HEK293 (cell line): ENCODE measurements at regions not wholly inside any gene's neighbourhood (a gene's known extent, or its start where the extent isn't known, plus 50 kb on each side); places are given as distances from the start of the nearest gene placed in this dataset.

ENCODE experiments used
- CTCF ChIA-PET: fragments of 350-600 bp; formaldehyde crosslinking; extraction: SDS; loops from one replicate; lab custom pipeline; 2021; ENCODE audit warnings: antibody characterized with exemption; lab: Yijun Ruan, JAX
- POLR2A ChIA-PET: fragments of 300-600 bp; formaldehyde crosslinking; extraction: SDS; loops from one replicate; lab custom pipeline; 2020; ENCODE audit warnings: antibody characterized with exemption, inconsistent platforms; lab: Yijun Ruan, JAX
- H3K27ac ChIP-seq: fragments of 200-500 bp; sonication (Bioruptor generic); 2 replicates; pipeline ENCODE4 v1.5.1; 2014; ENCODE audit warnings: low read depth, low read length, control low read depth, inconsistent platforms; ENCODE audit errors: extremely low read depth
- H3K36me3 ChIP-seq, 2 experiments: fragments of 200-500 bp in 1 of 2; sonication (Bioruptor generic) in 1 of 2; 1 replicate in 1 of 2; 2 replicates in 1 of 2; pipeline ENCODE4 v1.5.1; 2014 to 2017; ENCODE audit warnings: inconsistent platforms in 2 of 2, low read length in 2 of 2; ENCODE audit not compliant: control insufficient read depth in 2 of 2, insufficient read depth in 1 of 2
- H3K4me1 ChIP-seq: fragments of 200-500 bp; sonication (Bioruptor generic); 2 replicates; pipeline ENCODE4 v1.5.1; 2014; ENCODE audit warnings: mild to moderate bottlenecking, low read length, inconsistent platforms; ENCODE audit not compliant: control insufficient read depth, insufficient read depth
- H3K4me3 ChIP-seq: 2 replicates; pipeline ENCODE4 v1.5.1; 2011; ENCODE audit warnings: low read depth, mild to moderate bottlenecking, control low read depth, low read length, moderate library complexity
- H3K9me3 ChIP-seq: fragments of 200-500 bp; sonication (Bioruptor generic); 2 replicates; pipeline ENCODE4 v1.5.1; 2014; ENCODE audit warnings: low read depth, low read length, inconsistent platforms; ENCODE audit not compliant: control insufficient read depth, insufficient read depth
- IKZF3 ChIP-seq: fragments of 450-650 bp; IDR thresholded peaks from 2 replicates; pipeline ENCODE4 v1.5.0; 2018; ENCODE audit warnings: missing biosample characterization, mild to moderate bottlenecking, missing genetic modification characterization, moderate library complexity
- SCRT2 ChIP-seq: fragments of 450-650 bp; formaldehyde crosslinking; IDR thresholded peaks from 2 replicates; pipeline ENCODE4 v1.5.1; 2016; ENCODE audit warnings: missing biosample characterization, missing genetic modification characterization
- ZNF174 ChIP-seq: fragments of 450-650 bp; formaldehyde crosslinking; IDR thresholded peaks from 2 replicates; pipeline ENCODE4 v1.5.0; 2017; ENCODE audit warnings: missing biosample characterization, mild to moderate bottlenecking, missing genetic modification characterization
- ZNF2 ChIP-seq: fragments of 450-650 bp; formaldehyde crosslinking; IDR thresholded peaks from 2 replicates; pipeline ENCODE4 v1.5.1; 2016; ENCODE audit warnings: missing biosample characterization, missing genetic modification characterization
- ZNF248 ChIP-seq: fragments of 450-650 bp; formaldehyde crosslinking; IDR thresholded peaks from 2 replicates; pipeline ENCODE4 v1.5.1; 2017; ENCODE audit warnings: missing biosample characterization, missing genetic modification characterization
- ZNF335 ChIP-seq: fragments of 450-650 bp; formaldehyde crosslinking; conservative IDR thresholded peaks from 2 replicates; pipeline ENCODE4 v1.5.1; 2016; ENCODE audit warnings: missing biosample characterization, missing genetic modification characterization
- ZNF37A ChIP-seq: fragments of 450-650 bp; IDR thresholded peaks from 2 replicates; pipeline ENCODE4 v1.5.1; 2018; ENCODE audit warnings: missing biosample characterization, missing genetic modification characterization
- ZNF558 ChIP-seq: fragments of 450-650 bp; formaldehyde crosslinking; IDR thresholded peaks from 2 replicates; pipeline ENCODE4 v1.5.1; 2016; ENCODE audit warnings: missing biosample characterization, missing genetic modification characterization
- ZNF571 ChIP-seq: fragments of 450-650 bp; formaldehyde crosslinking; IDR thresholded peaks from 2 replicates; pipeline ENCODE4 v1.5.0; 2017; ENCODE audit warnings: missing biosample characterization, missing genetic modification characterization
- ZNF600 ChIP-seq: fragments of 450-650 bp; formaldehyde crosslinking; IDR thresholded peaks from 2 replicates; pipeline ENCODE4 v1.5.1; 2016; ENCODE audit warnings: missing biosample characterization, missing genetic modification characterization
- ZNF629 ChIP-seq: fragments of 450-650 bp; formaldehyde crosslinking; IDR thresholded peaks from 2 replicates; pipeline ENCODE4 v1.5.1; 2017; ENCODE audit warnings: missing biosample characterization, missing genetic modification characterization
- ZNF654 ChIP-seq: fragments of 450-650 bp; formaldehyde crosslinking; IDR thresholded peaks from 2 replicates; pipeline ENCODE4 v1.5.1; 2016; ENCODE audit warnings: low read depth, missing biosample characterization, missing genetic modification characterization
- ZNF664 ChIP-seq: fragments of 450-650 bp; formaldehyde crosslinking; IDR thresholded peaks from 2 replicates; pipeline ENCODE4 v1.5.1; 2016; ENCODE audit warnings: missing biosample characterization, missing genetic modification characterization
- TF ChIP-seq, protein P1 (sequence below): fragments of 450-650 bp; formaldehyde crosslinking; conservative IDR thresholded peaks from 2 replicates; pipeline ENCODE4 v1.5.1; 2016; ENCODE audit warnings: low read depth, missing biosample characterization, missing genetic modification characterization
- TF ChIP-seq, protein P2 (sequence below): fragments of 450-650 bp; formaldehyde crosslinking; IDR thresholded peaks from 2 replicates; pipeline ENCODE4 v1.5.1; 2016; ENCODE audit warnings: missing biosample characterization, missing genetic modification characterization
- TF ChIP-seq, protein P3 (sequence below): fragments of 450-650 bp; formaldehyde crosslinking; IDR thresholded peaks from 2 replicates; pipeline ENCODE4 v1.5.1; 2016; ENCODE audit warnings: missing biosample characterization, missing genetic modification characterization
- TF ChIP-seq, protein P4 (sequence below): fragments of 450-650 bp; formaldehyde crosslinking; IDR thresholded peaks from 2 replicates; pipeline ENCODE4 v1.5.1; 2016; ENCODE audit warnings: missing biosample characterization, missing genetic modification characterization

DNA sequence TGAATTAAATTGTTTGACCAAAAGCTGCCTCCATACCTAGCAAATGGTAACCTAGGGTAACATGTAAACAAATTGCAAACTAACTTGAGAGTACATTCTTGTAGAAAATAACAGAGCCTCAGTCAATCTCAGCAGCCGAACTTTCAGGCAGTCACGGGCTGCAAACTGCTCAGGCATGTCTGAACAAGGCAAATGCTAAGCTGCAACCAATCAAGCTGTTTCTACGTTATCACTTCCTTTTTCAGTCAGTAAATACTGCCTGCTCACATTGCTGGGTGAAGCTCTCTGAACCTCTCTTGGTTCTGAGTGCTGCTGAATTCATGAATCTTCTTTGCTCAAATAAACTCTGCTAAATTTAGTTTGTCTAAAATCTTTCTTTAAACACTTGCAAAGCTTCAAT lies 1212.4 kb downstream of the SORCS1 start:
- Histone ChIP-seq H3K9me3 (no peaks in the 10 kb centered on the region), H3K4me1 (no peaks in the 10 kb centered on the region)
- CTCF ChIA-PET: interaction anchor here (0.7 to 1.3 kb wide), 3 partner anchors 12 to 255 kb away, joined by 3 to 4 read pairs (median 4); no protein-coding TSS in a partner anchor
- no peak for TF ChIP-seq ZNF629 (tag by site-specific recombination)
- TF ChIP-seq ZNF174 (tag by site-specific recombination): no peak
- TF ChIP-seq ZNF571 (tag by site-specific recombination): no peak
- no peak for TF ChIP-seq ZNF600 (tag by site-specific recombination)
- TF ChIP-seq ZNF558 (tag by site-specific recombination): no peak
- TF ChIP-seq, protein P1, sequence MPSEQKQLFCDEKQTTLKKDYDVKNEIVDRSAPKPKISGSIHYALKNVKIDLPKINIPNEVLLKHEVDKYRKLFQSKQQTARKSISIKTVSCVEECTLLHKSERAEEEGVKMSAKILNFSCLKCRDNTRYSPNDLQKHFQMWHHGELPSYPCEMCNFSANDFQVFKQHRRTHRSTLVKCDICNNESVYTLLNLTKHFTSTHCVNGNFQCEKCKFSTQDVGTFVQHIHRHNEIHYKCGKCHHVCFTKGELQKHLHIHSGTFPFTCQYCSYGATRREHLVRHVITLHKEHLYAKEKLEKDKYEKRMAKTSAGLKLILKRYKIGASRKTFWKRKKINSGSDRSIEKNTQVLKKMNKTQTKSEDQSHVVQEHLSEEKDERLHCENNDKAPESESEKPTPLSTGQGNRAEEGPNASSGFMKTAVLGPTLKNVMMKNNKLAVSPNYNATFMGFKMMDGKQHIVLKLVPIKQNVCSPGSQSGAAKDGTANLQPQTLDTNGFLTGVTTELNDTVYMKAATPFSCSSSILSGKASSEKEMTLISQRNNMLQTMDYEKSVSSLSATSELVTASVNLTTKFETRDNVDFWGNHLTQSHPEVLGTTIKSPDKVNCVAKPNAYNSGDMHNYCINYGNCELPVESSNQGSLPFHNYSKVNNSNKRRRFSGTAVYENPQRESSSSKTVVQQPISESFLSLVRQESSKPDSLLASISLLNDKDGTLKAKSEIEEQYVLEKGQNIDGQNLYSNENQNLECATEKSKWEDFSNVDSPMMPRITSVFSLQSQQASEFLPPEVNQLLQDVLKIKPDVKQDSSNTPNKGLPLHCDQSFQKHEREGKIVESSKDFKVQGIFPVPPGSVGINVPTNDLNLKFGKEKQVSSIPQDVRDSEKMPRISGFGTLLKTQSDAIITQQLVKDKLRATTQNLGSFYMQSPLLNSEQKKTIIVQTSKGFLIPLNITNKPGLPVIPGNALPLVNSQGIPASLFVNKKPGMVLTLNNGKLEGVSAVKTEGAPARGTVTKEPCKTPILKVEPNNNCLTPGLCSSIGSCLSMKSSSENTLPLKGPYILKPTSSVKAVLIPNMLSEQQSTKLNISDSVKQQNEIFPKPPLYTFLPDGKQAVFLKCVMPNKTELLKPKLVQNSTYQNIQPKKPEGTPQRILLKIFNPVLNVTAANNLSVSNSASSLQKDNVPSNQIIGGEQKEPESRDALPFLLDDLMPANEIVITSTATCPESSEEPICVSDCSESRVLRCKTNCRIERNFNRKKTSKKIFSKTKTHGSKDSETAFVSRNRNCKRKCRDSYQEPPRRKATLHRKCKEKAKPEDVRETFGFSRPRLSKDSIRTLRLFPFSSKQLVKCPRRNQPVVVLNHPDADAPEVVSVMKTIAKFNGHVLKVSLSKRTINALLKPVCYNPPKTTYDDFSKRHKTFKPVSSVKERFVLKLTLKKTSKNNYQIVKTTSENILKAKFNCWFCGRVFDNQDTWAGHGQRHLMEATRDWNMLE: no peak
- no peak for TF ChIP-seq IKZF3 (tag by site-specific recombination)
- no peak for TF ChIP-seq ZNF335 (tag by site-specific recombination)
- TF ChIP-seq ZNF664 (tag by site-specific recombination): no peak
- TF ChIP-seq, protein P2, sequence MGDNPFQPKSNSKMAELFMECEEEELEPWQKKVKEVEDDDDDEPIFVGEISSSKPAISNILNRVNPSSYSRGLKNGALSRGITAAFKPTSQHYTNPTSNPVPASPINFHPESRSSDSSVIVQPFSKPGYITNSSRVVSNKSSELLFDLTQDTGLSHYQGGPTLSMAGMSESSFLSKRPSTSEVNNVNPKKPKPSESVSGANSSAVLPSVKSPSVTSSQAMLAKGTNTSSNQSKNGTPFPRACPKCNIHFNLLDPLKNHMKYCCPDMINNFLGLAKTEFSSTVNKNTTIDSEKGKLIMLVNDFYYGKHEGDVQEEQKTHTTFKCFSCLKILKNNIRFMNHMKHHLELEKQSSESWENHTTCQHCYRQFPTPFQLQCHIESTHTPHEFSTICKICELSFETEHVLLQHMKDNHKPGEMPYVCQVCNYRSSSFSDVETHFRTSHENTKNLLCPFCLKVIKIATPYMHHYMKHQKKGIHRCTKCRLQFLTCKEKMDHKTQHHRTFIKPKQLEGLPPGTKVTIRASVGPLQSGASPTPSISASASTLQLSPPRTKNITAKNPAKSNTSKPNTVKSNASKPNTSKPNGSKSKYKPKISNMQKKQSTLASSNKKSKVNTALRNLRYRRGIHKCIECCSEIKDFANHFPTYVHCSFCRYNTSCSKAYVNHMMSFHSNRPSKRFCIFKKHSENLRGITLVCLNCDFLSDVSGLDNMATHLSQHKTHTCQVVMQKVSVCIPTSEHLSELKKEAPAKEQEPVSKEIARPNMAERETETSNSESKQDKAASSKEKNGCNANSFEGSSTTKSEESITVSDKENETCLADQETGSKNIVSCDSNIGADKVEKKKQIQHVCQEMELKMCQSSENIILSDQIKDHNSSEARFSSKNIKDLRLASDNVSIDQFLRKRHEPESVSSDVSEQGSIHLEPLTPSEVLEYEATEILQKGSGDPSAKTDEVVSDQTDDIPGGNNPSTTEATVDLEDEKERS (tag by site-specific recombination): no peak
- TF ChIP-seq, protein P3, sequence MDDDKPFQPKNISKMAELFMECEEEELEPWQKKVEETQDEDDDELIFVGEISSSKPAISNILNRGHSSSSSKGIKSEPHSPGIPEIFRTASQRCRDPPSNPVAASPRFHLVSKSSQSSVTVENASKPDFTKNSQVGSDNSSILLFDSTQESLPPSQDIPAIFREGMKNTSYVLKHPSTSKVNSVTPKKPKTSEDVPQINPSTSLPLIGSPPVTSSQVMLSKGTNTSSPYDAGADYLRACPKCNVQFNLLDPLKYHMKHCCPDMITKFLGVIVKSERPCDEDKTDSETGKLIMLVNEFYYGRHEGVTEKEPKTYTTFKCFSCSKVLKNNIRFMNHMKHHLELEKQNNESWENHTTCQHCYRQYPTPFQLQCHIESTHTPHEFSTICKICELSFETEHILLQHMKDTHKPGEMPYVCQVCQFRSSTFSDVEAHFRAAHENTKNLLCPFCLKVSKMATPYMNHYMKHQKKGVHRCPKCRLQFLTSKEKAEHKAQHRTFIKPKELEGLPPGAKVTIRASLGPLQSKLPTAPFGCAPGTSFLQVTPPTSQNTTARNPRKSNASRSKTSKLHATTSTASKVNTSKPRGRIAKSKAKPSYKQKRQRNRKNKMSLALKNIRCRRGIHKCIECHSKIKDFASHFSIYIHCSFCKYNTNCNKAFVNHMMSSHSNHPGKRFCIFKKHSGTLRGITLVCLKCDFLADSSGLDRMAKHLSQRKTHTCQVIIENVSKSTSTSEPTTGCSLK (tag by site-specific recombination): no peak
- TF ChIP-seq SCRT2 (tag by site-specific recombination): no peak
- TF ChIP-seq, protein P4, sequence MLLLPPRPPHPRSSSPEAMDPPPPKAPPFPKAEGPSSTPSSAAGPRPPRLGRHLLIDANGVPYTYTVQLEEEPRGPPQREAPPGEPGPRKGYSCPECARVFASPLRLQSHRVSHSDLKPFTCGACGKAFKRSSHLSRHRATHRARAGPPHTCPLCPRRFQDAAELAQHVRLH (tag by site-specific recombination): no peak
- no peak for TF ChIP-seq ZNF37A (tag by site-specific recombination)
- TF ChIP-seq, all 188 proteins: peak for 0
- POLR2A ChIA-PET: no interaction called here
- H3K4me3 ChIP-seq: no peak overlapping the region
- no peaks in the 10 kb centered on the region for H3K36me3 ChIP-seq
- no peak overlapping the region for H3K27ac ChIP-seq

DNA sequence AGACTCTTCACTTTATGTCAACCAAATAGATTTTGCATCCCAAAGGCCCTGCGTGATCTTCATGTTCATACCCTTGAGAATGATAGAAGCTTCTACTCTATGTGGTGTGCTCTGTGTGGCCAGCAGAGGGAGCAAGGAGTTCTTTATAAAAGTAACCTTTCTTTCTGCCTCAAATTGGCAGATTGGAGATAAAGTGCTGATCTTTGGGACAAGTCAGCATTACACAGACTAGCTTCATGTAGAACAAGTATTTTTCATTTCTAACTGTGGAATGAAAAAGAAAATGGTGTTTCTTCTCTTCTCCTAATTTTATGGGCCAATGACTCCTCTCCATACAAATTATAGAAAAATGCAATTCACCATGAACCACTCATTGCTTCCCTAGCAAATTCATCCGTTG lies 1214.1 kb downstream of the SORCS1 start:
- Histone ChIP-seq H3K4me3 (no peak overlapping the region), H3K9me3 (no peaks in the 10 kb centered on the region), H3K4me1 (no peaks in the 10 kb centered on the region)
- CTCF ChIA-PET: interaction anchor here (0.5 to 1.5 kb wide), 17 partner anchors 8 to 964 kb away, joined by 3 to 6 read pairs (median 3); no protein-coding TSS in a partner anchor
- TF ChIP-seq ZNF2 (tag by site-specific recombination) (no peak), ZNF248 (tag by site-specific recombination) (no peak), ZNF654 (peak; percentile 37)
- TF ChIP-seq, all 188 proteins: peak for 1
- POLR2A ChIA-PET: no interaction called here
- Histone ChIP-seq H3K36me3 (no peaks in the 10 kb centered on the region), H3K27ac (no peak overlapping the region)
